Heart right ventricle (tissue), 16 donors: ENCODE measurements at regions not wholly inside any gene's neighbourhood (a gene's known extent, or its start where the extent isn't known, plus 50 kb on each side); places are given as distances from the start of the nearest gene placed in this dataset.
A peak's percentile ranks its signal among the peaks of the same experiment; 100 is the strongest.

ENCODE experiments used
- ATAC-seq, 8 donors: fragments of 200-7000 bp; cut with Tn5 transposase; one replicate each; pipeline ENCODE4 v1.9.1; 2020; ENCODE audit warnings: mild to moderate bottlenecking in 8 of 8, moderate library complexity in 8 of 8, moderate number of reproducible peaks in 1 of 8
- DNase-seq, 2 donors: peaks; one replicate each; pipeline ENCODE4 v3.0.0-alpha.2; 2020
- H3K27ac ChIP-seq, 10 donors: fragments of 200-600 bp; sonication (generic) in 2 of 10; one replicate each; pipeline versions ENCODE4 v1.5.0 to v1.8.0; 2020 to 2022; ENCODE audit warnings: mild to moderate bottlenecking in 3 of 10
- H3K27me3 ChIP-seq, 7 donors: fragments of 200-600 bp; one replicate each; pipeline ENCODE4 v1.8.0; 2021 to 2022; ENCODE audit warnings: mild to moderate bottlenecking in 2 of 7
- H3K36me3 ChIP-seq, 9 donors: fragments of 200-600 bp; sonication (generic) in 1 of 9; one replicate each; pipeline versions ENCODE4 v1.5.0 to v1.8.0; 2020 to 2022; ENCODE audit warnings: mild to moderate bottlenecking in 2 of 9
- H3K4me1 ChIP-seq, 9 donors: fragments of 200-600 bp; sonication (generic) in 1 of 9; one replicate each; pipeline versions ENCODE4 v1.5.0 to v1.8.0; 2020 to 2022; ENCODE audit warnings: mild to moderate bottlenecking in 4 of 9
- H3K4me3 ChIP-seq, 10 donors: fragments of 200-600 bp; sonication (generic) in 2 of 10; one replicate each; pipeline versions ENCODE4 v1.5.0 to v1.8.0; 2020 to 2022; ENCODE audit warnings: mild to moderate bottlenecking in 7 of 10, moderate library complexity in 2 of 10
- H3K9me3 ChIP-seq, 11 donors: fragments of 200-600 bp in 10 of 11; sonication (generic) in 2 of 11; one replicate each; pipeline versions ENCODE4 v1.5.0 to v1.8.0; 2013 to 2022; ENCODE audit warnings: mild to moderate bottlenecking in 2 of 11, control low read depth in 1 of 11, moderate library complexity in 1 of 11
- CTCF ChIP-seq, 9 donors: fragments of 200-600 bp; sonication (generic) in 2 of 9; IDR thresholded peaks; one replicate each; pipeline versions ENCODE4 v1.5.0 to v1.8.0; 2021 to 2022; ENCODE audit warnings: antibody characterized with exemption in 9 of 9, mild to moderate bottlenecking in 5 of 9, moderate library complexity in 1 of 9
- WGBS, 2 donors: extraction: QIAGEN DNeasy Blood & Tissue Kit; methylation state at CpG; one replicate each; pipeline ENCODE4 v1.1.7; 2013; ENCODE audit warnings: inconsistent platforms in 1 of 2; 5-methylcytosine and 5-hydroxymethylcytosine counted together
- intact Hi-C, 10 donors: fragments of 100-400 bp; cut with DNase I; formaldehyde crosslinking; loops; one replicate each; pipeline versions ENCODE4 v1.11.1 to v1.14.2; 2022
- donor health status: Arrhythmogenic right ventricular cardiomyopathy.
- donor health status: ischemic (EF 13 %, LVEDD 7.1; RV severe dilation, severe dysfunction).
- donor health status: healthy with polysubstance abuse.
- donor health status: DM: no; HTN: yes; CAD: no.
- donor health status: DM: no; HTN: no; CAD: no.
- donor health status: ischemic (EF 25% LVEDD 6.9; RV normal size, moderate dysfunction).
- donor health status: ischemic (EF 25% LVEDD 5.7; RV mildly dilated, moderate dysfunction).
- donor health status: healthy.
- donor health status: DM: yes; HTN: yes; CAD: no.
- donor health status: Ischemic cardiomyopathy.
- donor health status: ischemic (EF 35%, LVEDD 5.7; RV mildly dilated, moderate dysfunction).
- donor health status: nonischemic (EF 11% LVEDD 7.7; RV severe dilation, severe dysfunction).
- donor health status: DM: yes; HTN: yes; CAD: no.
- donor health status: PGD.
- donor health status: ischemic (EF 29% LVEDD 5.4; RV normal size, mild dysfunction).
- donor health status: nonischemic (EF 23%, LVEDD 6.1; RV moderate dilation, normal function).

- Histone ChIP-seq H3K27me3 (no peaks in the 10 kb centered on the region), H3K36me3 (peaks cover 0 to 8% (median 0%) of the 10 kb centered on the region in 9 donors), H3K27ac (no peak overlapping the region), H3K4me1 (no peaks in the 10 kb centered on the region), H3K4me3 (no peak overlapping the region), H3K9me3 (peaks cover 0 to 3% (median 0%) of the 10 kb centered on the region in 11 donors)
- intact Hi-C loops = no loop called here
- no peak for ATAC-seq
- WGBS, 2 donors = 85 to 89% methylated on average over 8 of the region's 8 CpGs
- DNase-seq = no peak
- TF ChIP-seq CTCF (IDR thresholded peaks at IDR 0.05) = no peak
These were observed 61.9 kb upstream of the FOXC1 start for GRCh38 chr6:1547785-1548184.

- WGBS, 2 donors = 89 to 92% methylated on average over 2 of the region's 2 CpGs
- intact Hi-C loops = no loop called here
These were observed 58.5 kb upstream of the FOXC1 start for GRCh38 chr6:1551249-1551648.

GRCh38 chr6:1552296-1552761 lies 57.4 kb upstream of the FOXC1 start:
- peaks cover 0 to 5% (median 0%) of the 10 kb centered on the region in 9 donors for H3K4me1 ChIP-seq
- peak in 2 of 9 donors; percentile 29 to 30 for TF ChIP-seq CTCF (IDR thresholded peaks at IDR 0.05)
- no peak overlapping the region for H3K4me3 ChIP-seq
- H3K27ac ChIP-seq = no peak overlapping the region
- peaks cover 0 to 23% (median 4%) of the 10 kb centered on the region in 7 donors for H3K27me3 ChIP-seq
- ATAC-seq (no peak), DNase-seq (no peak)
- intact Hi-C loops = no loop called here
- H3K9me3 ChIP-seq = no peaks in the 10 kb centered on the region
- H3K36me3 ChIP-seq = peaks cover 0 to 8% (median 0%) of the 10 kb centered on the region in 9 donors
- 65 to 72% methylated on average over 4 of the region's 4 CpGs for WGBS, 2 donors

More at GRCh38 chr6:1551249-1551648, 58.5 kb upstream of the FOXC1 start:
- Histone ChIP-seq H3K4me3 (no peak overlapping the region), H3K9me3 (no peaks in the 10 kb centered on the region), H3K27ac (no peak overlapping the region), H3K27me3 (peaks cover 0 to 21% (median 4%) of the 10 kb centered on the region in 7 donors), H3K36me3 (peaks cover 0 to 8% (median 0%) of the 10 kb centered on the region in 9 donors), H3K4me1 (peaks cover 0 to 5% (median 0%) of the 10 kb centered on the region in 9 donors)
- DNase-seq = no peak
- no peak for ATAC-seq
- no peak for TF ChIP-seq CTCF (IDR thresholded peaks at IDR 0.05)

GRCh38 chr6:1553562-1554083 lies 56.1 kb upstream of the FOXC1 start:
- no peak for TF ChIP-seq CTCF (IDR thresholded peaks at IDR 0.05)
- DNase-seq = no peak
- peaks cover 0 to 1% (median 0%) of the 10 kb centered on the region in 9 donors for H3K36me3 ChIP-seq
- H3K9me3 ChIP-seq = no peaks in the 10 kb centered on the region
- no peak for ATAC-seq
- H3K4me1 ChIP-seq = peaks cover 0 to 5% (median 0%) of the 10 kb centered on the region in 9 donors
- H3K27me3 ChIP-seq = peaks cover 0 to 28% (median 4%) of the 10 kb centered on the region in 7 donors
- no peak overlapping the region for H3K27ac ChIP-seq
- peak overlapping the region in 1 of 10 donors; percentile 63 for H3K4me3 ChIP-seq
- 93 to 96% methylated on average over 9 of the region's 9 CpGs for WGBS, 2 donors
- intact Hi-C loops = no loop called here
